A549 (cell line): ENCODE measurements at regions not wholly inside any gene's neighbourhood (a gene's known extent, or its start where the extent isn't known, plus 50 kb on each side); places are given as distances from the start of the nearest gene placed in this dataset.

Experiments used
- CEBPB ChIP-seq, 2 experiments: fragments of >200 bp in 1 of 2; sonication (Bioruptor Twin) in 1 of 2; formaldehyde crosslinking in 1 of 2; IDR thresholded peaks; 2 replicates each; pipeline ENCODE4 v1.6.1; 2012 to 2016
- CTCF ChIP-seq: fragments of >200 bp; sonication (Bioruptor Twin); formaldehyde crosslinking; IDR thresholded peaks from 3 replicates; pipeline ENCODE4 v1.5.1; 2016
- EHF ChIP-seq: fragments of 250-450 bp; sonication (Bioruptor Pico); IDR thresholded peaks from 2 replicates; pipeline ENCODE4 v1.5.0; 2020; ENCODE audit warnings: mild to moderate bottlenecking
- EP300 ChIP-seq, 2 experiments: fragments of >200 bp; sonication (Bioruptor Twin); formaldehyde crosslinking; IDR thresholded peaks; 2 replicates in 1 of 2; 3 replicates in 1 of 2; pipeline ENCODE4 v1.6.1; 2016 to 2017
- MYC ChIP-seq: IDR thresholded peaks from 2 replicates; pipeline ENCODE4 v1.6.1; 2012; ENCODE audit warnings: mild to moderate bottlenecking, inconsistent platforms, low read length, improper control_type of control experiment, borderline replicate concordance
- NFE2L2 ChIP-seq: fragments of 150-350 bp; conservative IDR thresholded peaks from 2 replicates; pipeline ENCODE4 v1.6.1; 2014; ENCODE audit warnings: low read length
- NR3C1 ChIP-seq: fragments of >200 bp; sonication (Bioruptor Twin); formaldehyde crosslinking; IDR thresholded peaks from 3 replicates; pipeline ENCODE4 v1.6.1; 2017
- POLR2A ChIP-seq: IDR thresholded peaks from 2 replicates; pipeline ENCODE4 v1.6.1; 2012; ENCODE audit warnings: mild to moderate bottlenecking, low read length
- RARB ChIP-seq: fragments of 250-450 bp; sonication (Bioruptor Pico); IDR thresholded peaks from 2 replicates; pipeline ENCODE4 v1.8.0; 2021; ENCODE audit warnings: mild to moderate bottlenecking, moderate library complexity
- RFX5 ChIP-seq: fragments of 450-650 bp; IDR thresholded peaks from 2 replicates; pipeline ENCODE4 v1.7.1; 2014; ENCODE audit warnings: antibody characterized with exemption, mild to moderate bottlenecking, moderate library complexity
- RNF2 ChIP-seq: fragments of 200-600 bp; sonication (generic); IDR thresholded peaks from 2 replicates; pipeline ENCODE4 v1.6.1; 2016; ENCODE audit warnings: low read depth, mild to moderate bottlenecking, antibody characterized with exemption, moderate library complexity, borderline replicate concordance
- SMC3 ChIP-seq: fragments of >200 bp; sonication (Bioruptor Twin); formaldehyde crosslinking; IDR thresholded peaks from 3 replicates; pipeline ENCODE4 v1.6.1; 2018; ENCODE audit warnings: inconsistent platforms
- ZFP36 ChIP-seq: fragments of 450-650 bp; IDR thresholded peaks from 2 replicates; pipeline ENCODE4 v1.6.1; 2014; ENCODE audit warnings: borderline replicate concordance; ENCODE audit not compliant: partially characterized antibody

GRCh38 chr7:11985376-11985775 is 153.4 kb upstream of the THSD7A start:
- no peak for TF ChIP-seq MYC
- no peak for TF ChIP-seq NFE2L2
- TF ChIP-seq CTCF, result no peak
- no peak for TF ChIP-seq EP300 (IDR thresholded peaks at IDR 0.05)
- no peak for TF ChIP-seq RFX5
- TF ChIP-seq CEBPB (IDR thresholded peaks at IDR 0.05), result no peak
- TF ChIP-seq SMC3, result no peak
- TF ChIP-seq RNF2, result no peak
- TF ChIP-seq EHF (CRISPR knock-in tag), result no peak
- no peak for TF ChIP-seq ZFP36
- TF ChIP-seq NR3C1, result no peak
- no peak for TF ChIP-seq POLR2A
- no peak for TF ChIP-seq RARB (CRISPR knock-in tag)
